CD4-positive, alpha-beta T cell treated with Interleukin-15 for 1 hour (primary cell): ENCODE measurements at regions not wholly inside any gene's neighbourhood (a gene's known extent, or its start where the extent isn't known, plus 50 kb on each side); places are given as distances from the start of the nearest gene placed in this dataset.
"Not testable (repeated sequence)": the region's sequence is repeated elsewhere in the genome, so short reads cannot be mapped to it uniquely, and the experiment has no call there.

ENCODE experiments used
- DNase-seq: peaks from one replicate; pipeline ENCODE4 v3.0.0-alpha.2; 2020

DNA sequence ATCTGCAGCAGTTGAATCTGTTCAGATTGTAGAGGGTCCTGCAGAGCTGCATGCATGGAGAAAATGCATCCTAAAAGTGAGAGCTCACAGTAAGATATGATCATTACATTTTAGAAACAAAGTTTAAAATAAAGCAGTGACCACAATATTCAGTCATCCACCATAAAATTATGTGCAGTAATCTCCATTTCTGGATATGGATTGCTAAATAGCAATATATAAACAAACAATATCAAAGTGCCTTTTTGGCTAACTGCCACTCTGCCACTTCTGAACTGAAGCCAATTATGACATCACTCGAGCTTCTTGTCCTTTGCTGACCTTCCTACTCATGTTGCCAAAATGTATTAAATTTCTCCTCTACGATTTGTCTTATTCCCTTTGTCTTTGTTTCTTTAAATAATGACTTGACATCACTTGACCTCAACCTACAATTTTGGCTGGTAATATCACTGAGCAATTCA, 262.0 kb upstream of the CXADR start:
- no peak for DNase-seq

DNA sequence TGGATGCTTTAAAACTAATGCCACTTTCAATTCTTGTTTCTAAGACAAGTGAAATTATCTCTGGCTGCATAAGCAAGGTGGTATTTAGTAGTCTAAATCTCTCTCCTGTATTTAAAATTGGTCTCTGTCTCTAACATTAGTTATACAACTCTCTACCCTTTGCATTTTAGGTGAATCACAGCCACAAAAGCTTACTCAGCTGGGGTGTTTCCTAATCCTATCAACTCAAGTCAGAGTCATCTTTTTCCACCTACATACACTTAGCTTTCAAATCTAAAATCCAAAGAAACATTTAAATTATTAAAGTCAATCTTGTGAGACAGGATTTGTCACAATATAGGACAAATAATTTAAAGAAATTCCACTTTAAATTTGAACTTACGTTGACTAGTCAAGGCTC, 255.1 kb upstream of the CXADR start:
- DNase-seq: no peak

DNA sequence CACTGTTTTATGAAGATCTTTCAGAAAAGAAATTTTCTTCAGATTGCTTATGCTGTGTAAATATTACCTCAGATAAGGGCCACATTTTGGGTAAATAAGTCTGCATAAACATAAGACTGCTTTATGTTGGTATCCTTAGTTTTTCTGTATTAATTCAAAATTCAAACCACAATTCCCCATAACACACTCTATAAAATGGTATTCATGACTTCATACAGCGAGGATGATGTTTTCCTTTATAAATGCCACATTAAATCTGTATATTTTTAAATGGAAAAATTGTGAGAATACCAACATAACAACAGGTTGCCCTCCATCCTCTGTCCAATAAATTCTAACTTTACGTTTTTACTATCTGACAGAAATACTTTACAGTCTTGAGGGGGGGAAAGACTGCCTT, 248.7 kb upstream of the CXADR start:
- DNase-seq: no peak

DNA sequence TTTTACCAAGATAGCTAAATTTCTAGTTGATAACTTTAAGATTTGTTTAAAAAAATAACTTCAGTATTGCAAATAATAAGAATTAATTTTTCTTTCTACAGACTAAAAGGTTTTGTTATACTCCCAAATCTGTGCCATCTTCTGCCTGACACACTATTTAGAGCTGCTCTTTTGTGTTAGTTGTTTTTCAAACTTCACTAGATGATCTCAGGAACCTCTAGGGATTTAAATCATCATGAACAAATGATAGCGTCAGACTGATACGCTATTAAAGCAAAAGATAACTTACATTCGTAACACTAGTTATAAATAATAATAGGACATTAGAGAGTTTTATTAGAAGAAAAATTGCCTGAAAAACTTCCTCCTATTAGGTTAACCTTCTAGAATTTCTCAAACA, 243.1 kb upstream of the CXADR start:
- DNase-seq: no peak

DNA sequence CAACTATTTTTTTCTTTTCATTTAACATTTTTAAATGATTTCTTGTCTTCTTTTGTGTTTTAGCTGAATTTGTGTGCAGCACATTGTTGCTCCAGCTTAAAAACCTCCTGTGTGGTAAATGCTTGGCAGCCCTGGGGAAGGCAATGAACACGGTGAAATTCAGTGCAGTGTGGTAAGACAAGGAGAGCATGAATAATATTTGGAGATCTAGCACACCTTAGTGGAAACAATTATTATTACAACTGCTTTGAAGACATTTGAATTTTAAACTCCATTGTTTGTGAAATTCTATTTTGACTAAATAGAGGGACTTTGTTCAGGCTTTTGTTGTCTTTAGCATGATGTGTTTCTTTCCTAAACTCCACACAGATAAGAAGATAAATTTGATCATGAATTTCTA, 242.6 kb upstream of the CXADR start:
- DNase-seq: no peak

DNA sequence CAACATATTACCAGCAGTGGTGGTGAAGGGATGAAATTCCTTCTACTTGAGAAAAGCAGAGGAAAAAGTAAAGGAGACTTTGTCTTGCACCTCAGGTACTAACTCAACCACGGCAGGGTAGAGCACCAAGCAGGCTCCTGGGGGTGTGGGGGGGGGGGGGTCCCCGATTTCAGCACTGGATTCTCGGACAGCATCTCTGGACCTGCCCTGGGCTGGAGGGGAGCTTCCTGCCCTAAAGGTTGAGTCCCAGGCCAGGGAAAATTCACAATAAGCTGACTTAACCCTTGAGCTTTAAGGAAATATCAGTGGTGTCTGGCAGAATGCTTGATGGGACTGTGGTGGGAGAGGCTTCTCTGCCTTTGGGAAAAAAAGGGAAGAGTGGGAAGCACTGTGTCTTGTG, 233.2 kb upstream of the CXADR start:
- no peak for DNase-seq

DNA sequence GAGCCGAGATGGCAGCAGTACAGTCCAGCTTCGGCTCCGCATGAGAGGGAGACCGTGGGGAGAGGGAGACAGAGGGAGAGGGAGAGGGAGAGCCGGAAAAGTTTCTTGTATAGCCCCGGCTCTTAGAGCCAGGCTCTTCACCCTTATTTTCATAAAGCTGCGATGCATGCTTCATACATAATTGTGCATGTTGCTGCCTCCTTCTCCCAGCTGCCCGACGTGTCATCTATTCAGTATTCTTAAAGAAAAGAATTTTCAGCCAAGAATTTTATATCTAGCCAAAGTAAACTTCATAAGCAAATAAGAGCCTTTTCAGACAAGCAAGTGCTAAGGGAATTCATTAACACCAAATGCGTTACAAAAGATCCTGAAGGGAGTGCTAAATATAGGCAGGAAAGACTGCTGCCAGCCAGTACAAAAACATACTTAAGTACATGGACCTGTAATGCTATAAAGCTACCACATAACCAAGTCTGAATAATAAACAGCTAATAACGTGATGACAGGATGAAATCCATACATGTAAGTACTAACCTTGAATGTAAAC, 219.8 kb upstream of the CXADR start:
- DNase-seq: not testable (repeated sequence)

DNA sequence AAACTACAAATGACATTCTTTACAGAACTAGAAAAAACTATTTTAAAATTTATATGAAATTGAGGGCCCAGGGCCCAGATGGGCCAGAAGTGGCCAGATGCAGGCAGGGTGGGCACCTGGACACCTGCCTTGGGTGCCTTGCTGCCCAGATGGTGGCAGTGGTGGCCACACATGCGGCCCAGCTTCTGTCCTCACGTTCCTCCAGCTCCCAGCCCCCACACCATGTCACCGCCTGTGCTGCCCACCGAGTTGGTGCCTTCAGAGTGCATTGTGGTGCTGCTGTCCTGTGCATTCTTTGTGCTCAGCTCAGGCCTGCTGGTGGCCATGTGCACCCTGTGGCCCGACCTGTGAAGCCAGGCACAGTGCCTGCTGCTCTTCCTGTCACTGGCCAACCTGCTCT, 216.8 kb upstream of the CXADR start:
- DNase-seq: no peak

DNA sequence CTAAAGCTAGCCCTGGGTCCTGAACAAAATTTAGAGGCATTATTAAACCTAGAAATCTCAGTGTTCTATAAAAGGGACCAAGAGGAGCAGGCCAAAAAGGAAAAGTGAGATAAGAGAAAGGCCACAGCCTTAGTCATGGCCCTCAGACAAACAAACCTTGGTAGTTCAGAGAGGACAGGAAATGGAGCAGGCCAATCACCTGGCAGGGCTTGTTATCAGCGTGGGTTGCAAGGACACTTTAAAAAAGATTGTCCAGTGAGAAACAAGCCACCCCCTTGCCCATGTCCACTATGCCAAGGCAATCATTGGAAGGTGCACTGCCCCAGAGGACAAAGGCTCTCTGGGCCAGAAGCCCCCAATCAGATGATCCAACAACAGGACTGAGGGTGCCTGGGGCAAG, 213.3 kb upstream of the CXADR start:
- DNase-seq: not testable (repeated sequence)

DNA sequence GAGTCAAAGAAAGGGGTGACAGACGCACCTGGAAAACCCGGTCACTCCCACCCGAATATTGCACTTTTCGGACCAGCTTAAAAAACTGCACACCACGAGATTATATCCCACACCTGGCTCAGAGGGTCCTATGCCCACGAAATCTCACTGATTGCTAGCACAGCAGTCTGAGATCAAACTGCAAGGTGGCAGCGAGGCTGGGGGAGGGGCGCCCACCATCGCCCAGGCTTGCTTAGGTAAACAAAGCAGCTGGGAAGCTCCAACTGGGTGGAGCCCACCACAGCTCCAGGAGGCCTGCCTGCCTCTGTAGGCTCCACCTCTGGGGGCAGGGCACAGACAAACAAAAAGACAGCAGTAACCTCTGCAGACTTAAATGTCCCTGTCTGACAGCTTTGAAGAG, 185.1 kb upstream of the CXADR start:
- not testable (repeated sequence) for DNase-seq

DNA sequence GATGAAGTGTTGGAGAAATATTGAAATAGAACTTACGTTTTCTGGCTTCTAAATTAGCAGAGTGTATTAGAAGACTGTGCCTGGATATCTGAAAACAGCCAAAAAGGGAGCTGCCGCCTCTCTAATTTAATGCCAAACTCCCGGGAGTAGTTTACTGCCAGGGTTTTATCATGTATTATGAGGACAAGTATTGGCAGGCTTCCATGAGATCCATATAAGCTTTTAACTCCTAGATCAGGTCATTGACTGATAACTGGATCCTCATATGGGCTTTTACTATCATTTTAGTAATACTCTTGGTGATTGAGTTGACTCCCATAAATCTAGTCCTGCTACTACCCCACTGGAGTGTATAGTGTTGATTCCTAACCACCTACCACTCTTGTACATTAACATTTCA, 178.4 kb upstream of the CXADR start:
- DNase-seq: no peak

DNA sequence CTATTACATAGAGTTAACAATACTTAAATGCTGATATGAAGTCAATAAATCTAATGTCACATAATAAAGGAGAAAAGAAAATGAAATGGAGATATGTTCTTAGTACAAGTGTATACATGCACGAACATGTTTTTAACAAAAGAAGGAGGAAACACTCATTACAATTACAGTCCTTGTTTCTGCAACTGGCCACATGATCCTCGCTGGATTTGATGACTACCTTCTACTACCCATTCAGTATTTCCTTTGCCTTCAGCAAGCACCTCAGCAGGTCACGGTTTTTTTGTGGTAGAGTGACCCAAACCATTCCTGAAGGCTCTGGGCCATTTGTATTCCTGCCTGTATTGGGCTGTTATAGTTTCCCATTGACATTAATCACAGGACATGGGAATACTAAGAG, 172.8 kb upstream of the CXADR start:
- no peak for DNase-seq

DNA sequence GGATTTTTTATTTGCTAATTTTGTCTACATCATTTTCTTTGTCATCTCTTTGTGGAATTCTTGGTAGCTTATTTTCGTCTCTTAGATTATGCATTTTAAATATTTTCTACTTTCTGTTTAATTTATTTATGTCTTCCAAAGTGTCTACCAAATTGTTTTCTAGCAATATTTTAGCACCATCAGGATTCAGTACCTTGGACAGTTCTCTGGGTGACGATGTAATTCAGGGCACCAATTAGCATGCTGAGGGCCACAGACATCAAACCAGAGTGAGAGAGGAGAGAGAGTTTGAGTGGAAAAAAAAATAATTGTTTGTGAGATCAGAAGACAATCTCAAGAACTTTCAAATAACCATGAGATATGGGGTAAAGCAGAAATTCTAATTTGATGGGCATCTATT, 169.8 kb upstream of the CXADR start:
- no peak for DNase-seq

DNA sequence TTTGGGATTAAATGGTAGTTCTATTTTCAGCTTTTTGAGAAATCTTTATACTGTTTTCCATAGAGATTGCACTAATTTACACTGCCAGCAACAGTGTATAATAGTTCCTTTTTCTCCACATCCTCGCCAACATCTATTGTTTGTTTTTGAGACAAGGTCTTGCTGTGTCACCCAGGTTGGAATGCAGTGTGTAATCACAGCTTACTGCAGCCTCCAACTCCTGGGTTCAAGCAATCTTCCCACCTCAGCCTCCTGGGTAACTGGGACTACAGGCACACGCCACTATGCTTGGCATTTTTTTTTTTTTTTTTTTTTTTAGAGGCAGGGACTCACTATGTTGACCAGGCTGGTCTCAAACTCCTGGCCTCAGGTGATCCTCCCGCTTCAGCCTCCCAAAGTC, 164.5 kb upstream of the CXADR start:
- no peak for DNase-seq

DNA sequence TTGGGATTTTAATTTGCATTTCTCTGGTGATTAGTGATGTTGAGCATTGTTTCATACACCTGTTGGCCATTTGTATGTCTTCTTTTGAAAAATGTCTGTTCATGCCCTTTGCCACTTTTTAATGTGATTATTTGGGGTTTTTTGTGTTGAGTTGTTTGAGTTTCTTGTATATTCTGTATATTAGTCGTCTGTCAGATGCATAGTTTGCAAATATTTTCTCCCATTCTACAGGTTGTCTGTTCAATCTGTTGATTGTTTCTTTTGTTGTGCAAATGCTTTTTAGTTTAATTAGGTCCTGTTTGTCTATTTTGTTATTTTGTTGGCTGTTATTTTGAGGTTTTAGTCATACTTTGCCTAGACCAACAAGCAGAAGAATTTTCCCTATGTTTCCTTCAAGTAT, 164.0 kb upstream of the CXADR start:
- DNase-seq: no peak

DNA sequence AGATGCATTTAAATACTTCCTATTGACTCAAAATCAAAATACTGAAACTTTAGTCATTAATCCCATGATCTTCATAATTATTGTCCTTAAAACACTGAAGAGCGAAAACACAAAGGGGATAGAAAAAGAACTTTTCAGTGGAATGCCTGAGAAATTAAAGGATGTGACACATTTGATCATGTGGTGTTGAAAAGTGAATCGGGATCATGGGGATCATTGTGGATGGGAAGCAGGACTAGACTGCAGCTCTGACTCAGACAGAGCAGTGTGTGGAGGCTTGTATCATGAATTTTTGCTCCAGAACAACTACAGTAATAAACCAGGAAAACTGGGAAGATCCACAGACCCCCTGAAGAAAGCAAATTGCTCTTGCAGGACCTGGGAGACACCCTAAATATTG, 161.1 kb upstream of the CXADR start:
- no peak for DNase-seq

DNA sequence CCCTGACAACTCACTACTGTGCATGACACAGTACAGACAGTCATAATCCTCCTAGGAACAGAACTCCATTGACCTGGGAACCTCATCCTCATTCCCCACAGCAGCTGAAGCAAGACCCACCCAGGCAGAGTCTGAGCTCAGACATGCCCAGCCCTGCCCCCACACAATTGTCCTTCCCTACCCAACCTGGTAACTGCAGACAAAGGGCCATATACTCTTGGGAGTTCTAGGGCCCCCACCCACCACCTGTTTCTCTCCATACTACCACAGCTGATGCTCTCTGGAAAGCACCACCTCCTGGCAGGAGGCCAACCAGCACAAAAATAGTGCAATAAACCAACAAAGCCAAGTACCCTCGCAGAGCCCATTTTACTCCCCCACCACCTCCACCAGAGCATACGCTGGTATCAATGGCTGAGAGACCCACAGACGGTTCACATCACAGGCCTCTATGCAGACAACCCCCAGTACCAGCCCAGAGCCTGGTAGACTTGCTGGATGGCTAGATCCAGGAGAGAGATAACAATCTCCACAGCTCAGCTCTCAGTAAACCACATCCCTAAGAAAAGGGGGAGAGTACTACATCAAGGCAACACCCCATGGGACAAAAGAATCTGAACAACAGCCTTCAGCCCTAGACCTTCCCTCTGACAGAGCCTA, 159.7 kb upstream of the CXADR start:
- DNase-seq: no peak

DNA sequence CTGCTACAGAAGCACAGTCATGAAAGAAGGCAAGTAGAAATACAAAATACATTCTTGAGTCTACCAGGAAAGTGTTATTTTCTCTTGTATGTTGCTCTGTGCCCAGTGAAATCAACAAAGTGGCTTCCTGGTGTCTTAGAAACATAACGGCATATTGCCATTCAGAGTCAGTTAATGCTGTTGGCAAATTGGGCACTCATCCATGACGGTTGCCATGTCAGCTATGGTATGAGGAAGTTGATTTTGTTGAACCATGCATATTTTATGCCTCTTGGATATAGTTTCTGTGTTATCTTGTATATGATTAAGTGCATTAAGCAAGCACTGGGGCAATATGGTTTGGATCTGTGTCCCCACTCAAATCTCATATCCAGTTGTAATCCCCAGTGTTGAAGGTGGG, 153.1 kb upstream of the CXADR start:
- no peak for DNase-seq

DNA sequence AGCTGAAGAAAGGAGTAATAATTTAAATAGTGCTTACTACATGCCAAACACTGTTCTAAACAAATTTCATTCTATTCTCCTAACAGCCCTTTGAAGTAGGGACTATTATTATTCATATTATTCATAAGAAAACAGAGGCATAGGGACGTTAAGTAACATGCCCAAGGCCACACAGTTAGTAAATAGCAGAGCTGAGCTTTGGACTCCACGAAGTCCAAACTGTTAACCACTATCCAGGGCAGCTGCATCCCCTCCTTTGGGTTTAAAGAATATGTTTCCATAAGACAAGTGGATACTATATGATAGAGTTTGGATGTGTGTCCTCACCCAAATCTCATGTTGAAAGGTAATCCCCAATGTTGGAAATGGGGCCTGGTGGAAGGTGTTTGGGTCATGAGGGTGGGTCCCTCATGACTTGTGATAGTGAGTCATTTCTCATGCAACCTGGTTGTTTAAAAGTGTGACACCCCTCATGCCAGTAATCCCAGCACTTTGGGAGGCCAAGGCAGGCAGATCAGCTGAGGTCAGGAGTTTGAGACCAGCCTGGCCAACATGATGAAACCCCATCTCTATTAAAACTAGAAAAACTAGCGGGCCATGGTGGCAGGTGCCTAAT, 144.0 kb upstream of the CXADR start:
- DNase-seq: no peak

DNA sequence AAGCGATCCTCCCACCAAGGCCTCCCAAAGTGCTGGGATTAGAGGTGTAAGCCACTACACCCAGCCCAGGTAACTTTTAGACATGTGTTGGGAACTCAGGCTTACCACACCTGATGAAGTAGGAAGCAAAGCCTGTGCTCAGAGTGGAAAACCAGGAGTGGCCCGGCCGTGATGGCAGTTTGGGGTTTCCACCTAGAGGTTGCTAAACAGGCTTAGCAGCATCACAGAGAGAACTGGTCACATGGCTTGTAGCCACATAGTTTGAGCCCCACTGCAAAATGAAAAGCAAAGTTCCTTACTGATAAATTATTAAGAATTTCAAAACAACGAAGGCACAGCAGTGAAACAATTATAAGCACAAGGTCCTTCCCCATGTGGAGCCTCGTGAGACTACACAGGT, 142.6 kb upstream of the CXADR start:
- no peak for DNase-seq

DNA sequence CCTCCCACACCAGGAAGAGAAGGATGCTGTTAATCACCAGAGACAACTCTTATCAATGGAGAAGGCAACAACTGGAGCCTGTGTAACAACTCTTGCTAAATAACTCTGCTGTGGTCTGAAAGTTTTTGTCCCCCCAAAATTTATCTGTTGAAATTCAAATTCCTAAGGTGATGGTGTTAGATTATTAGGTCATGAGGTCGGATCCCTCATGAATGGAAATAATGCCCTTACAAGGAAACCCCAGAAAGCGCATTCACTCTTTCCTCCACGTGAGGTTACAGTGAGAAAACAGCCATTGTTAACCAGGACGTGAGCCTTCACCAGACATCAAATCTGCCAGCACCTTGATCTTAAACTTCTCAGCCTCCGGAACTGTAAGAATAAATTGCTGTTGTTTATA, 141.9 kb upstream of the CXADR start:
- no peak for DNase-seq

DNA sequence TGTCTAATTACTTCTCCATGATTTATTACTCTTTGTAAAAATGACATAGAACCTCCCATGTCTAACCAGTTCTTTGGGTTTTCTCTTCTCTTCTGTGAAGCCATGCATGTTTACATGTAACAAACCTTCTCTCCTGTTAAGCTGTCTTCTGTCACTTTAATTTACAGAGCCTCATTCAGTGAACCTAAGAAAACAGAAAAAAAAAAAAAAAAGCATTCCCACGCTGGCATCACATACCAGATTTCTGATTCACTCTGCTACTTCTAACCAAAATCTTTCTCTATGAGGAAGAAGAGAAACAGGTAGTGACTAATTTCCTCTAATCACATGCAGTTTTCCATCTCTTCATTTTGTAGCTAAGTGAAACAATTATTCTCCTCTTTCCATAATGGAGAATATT, 141.4 kb upstream of the CXADR start:
- no peak for DNase-seq

DNA sequence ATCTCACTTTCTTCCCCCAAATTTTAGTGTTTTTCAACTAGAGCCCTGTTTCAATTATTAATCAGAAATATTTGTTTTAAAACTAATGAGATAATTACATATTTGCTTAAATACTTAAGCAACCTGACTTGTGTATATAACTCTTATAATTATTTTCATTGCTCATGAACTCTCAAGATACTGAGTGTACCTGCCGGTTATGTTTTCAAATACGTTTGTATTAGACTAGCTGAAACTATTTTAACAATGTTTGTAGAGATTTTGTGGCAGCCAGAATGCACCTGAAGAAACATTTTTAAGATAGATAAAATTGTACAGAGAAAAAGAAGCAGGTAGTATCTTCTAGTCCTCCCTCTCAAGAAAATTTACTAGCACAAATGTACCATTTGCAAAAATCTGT, 140.6 kb upstream of the CXADR start:
- no peak for DNase-seq

DNA sequence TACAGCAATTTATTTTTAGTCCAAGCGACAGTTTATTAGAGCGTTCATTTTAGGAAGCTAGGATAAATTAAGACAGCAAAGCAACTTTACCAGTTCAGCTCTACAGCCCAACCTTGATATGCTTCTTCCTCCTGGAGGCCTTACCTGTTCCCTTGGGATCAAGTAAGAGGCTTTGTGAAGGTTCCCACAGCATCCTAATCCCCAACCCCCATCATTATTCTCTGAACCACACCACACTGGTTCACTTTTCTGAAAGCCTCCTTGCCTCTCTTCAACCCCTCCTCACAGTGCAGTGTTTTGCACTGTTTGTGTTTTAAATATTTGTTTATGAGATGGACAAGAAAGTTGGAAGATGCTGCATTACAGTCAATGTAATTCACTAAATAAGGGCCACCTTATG, 126.3 kb upstream of the CXADR start:
- DNase-seq: no peak

DNA sequence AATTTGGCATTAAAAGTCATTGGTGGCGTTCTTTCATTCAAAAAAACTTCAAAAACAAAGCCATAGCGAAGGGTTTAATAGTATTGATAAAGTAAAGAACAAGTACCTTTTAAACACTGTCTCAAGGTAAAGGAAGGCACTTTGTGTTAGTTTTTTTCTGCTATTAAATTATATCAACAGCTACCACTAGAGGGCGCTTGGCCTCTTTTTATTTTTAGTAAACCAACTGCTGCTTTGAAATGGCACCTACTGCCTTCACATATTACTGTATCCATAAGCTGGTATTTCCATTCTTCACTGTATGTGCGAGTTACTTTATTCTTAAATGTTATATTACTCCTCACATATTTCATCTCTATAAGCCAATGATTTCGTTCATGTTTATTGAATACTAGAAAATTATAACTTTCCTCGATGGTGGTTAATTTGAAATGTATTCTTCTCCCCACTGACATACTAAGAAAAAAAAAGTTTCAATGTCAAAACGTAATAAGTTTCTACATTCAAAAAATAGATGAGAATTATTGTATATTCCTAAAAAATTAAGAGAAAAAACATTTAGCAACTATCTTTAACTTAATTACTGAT, 125.7 kb upstream of the CXADR start:
- no peak for DNase-seq
